Type B pancreatic cell (in vitro differentiated cells): ENCODE measurements at regions not wholly inside any gene's neighbourhood (a gene's known extent, or its start where the extent isn't known, plus 50 kb on each side); places are given as distances from the start of the nearest gene placed in this dataset.

Source experiments
- DNase-seq: peaks from one replicate; pipeline ENCODE4 v3.0.0; 2021; ENCODE audit warnings: mixed read lengths; ENCODE audit not compliant: unreplicated experiment; ENCODE audit errors: extremely low spot score
- H3K27ac Mint-ChIP-seq: 2 replicates; pipeline ENCODE4 v1.8.0; 2021; ENCODE audit warnings: mild to moderate bottlenecking, mixed read lengths
- H3K27me3 Mint-ChIP-seq: 2 replicates; pipeline ENCODE4 v1.8.0; 2021; ENCODE audit warnings: mixed read lengths
- H3K36me3 Mint-ChIP-seq: 2 replicates; pipeline ENCODE4 v1.8.0; 2021; ENCODE audit warnings: mixed read lengths
- H3K4me1 Mint-ChIP-seq: one replicate; pipeline ENCODE4 v1.8.0; 2021; ENCODE audit warnings: mixed read lengths; ENCODE audit not compliant: unreplicated experiment
- H3K4me3 Mint-ChIP-seq: 2 replicates; pipeline ENCODE4 v1.8.0; 2021; ENCODE audit warnings: mild to moderate bottlenecking, mixed read lengths
- H3K9me3 Mint-ChIP-seq: 2 replicates; pipeline ENCODE4 v1.8.0; 2021; ENCODE audit warnings: mixed read lengths
- TF ChIP-seq, protein P1 (sequence below): fragments of 200-600 bp; sonication (generic); conservative IDR thresholded peaks from 2 replicates; pipeline ENCODE4 v1.5.0; 2021; ENCODE audit warnings: antibody characterized with exemption, mild to moderate bottlenecking

DNA sequence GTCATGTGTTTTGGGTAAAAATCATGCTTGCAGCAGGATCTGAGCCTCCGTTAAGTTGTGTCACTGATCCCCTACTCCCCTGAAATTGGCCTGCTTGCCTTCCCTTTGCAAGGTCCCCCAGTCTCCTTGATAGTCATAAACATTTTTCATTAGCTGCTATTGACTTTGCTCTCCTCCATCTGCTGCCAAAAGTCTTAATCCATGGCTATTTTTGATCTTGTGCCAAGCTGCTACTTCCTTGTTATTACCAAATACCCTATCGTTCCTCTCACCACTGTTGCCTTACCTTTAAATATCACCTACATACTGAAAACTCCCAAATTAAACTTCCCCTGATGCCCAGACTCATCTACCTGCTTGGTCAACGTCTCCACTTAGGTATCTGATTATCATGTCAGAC lies 148.3 kb downstream of the PHLDA1 start:
- H3K4me1 Mint-ChIP-seq, result peaks cover 31% of the 10 kb centered on the region
- peaks cover 5% of the 10 kb centered on the region for H3K9me3 Mint-ChIP-seq
- no peaks in the 10 kb centered on the region for H3K27me3 Mint-ChIP-seq
- TF ChIP-seq, protein P1, sequence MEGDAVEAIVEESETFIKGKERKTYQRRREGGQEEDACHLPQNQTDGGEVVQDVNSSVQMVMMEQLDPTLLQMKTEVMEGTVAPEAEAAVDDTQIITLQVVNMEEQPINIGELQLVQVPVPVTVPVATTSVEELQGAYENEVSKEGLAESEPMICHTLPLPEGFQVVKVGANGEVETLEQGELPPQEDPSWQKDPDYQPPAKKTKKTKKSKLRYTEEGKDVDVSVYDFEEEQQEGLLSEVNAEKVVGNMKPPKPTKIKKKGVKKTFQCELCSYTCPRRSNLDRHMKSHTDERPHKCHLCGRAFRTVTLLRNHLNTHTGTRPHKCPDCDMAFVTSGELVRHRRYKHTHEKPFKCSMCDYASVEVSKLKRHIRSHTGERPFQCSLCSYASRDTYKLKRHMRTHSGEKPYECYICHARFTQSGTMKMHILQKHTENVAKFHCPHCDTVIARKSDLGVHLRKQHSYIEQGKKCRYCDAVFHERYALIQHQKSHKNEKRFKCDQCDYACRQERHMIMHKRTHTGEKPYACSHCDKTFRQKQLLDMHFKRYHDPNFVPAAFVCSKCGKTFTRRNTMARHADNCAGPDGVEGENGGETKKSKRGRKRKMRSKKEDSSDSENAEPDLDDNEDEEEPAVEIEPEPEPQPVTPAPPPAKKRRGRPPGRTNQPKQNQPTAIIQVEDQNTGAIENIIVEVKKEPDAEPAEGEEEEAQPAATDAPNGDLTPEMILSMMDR, result no peak
- H3K36me3 Mint-ChIP-seq, result no peaks in the 10 kb centered on the region
- DNase-seq, result no peak
- no peak overlapping the region for H3K27ac Mint-ChIP-seq
- no peak overlapping the region for H3K4me3 Mint-ChIP-seq

DNA sequence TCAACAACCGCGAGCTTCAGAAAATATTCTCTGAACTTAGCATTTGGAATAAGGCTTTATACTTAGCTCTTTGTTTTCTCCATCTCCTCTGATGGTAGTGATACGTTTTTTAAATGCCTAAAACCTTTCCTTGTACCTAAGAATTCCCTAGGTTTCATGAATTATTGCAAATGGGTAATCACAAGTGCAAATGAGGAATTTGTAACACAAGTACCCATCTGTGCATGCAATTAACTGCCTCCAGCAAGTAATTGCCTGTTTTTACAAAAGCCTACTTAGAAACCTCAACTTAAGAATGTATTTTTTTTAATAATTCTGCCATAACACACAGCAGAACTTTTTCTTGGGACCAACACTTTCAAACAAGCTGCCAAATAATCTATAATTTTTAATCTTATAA lies 149.2 kb downstream of the PHLDA1 start:
- Mint-ChIP-seq H3K27ac (no peak overlapping the region), H3K27me3 (no peaks in the 10 kb centered on the region), H3K4me1 (peaks cover 35% of the 10 kb centered on the region), H3K4me3 (no peak overlapping the region), H3K36me3 (no peaks in the 10 kb centered on the region), H3K9me3 (peaks cover 5% of the 10 kb centered on the region)
- TF ChIP-seq, protein P1, result no peak
- no peak for DNase-seq

DNA sequence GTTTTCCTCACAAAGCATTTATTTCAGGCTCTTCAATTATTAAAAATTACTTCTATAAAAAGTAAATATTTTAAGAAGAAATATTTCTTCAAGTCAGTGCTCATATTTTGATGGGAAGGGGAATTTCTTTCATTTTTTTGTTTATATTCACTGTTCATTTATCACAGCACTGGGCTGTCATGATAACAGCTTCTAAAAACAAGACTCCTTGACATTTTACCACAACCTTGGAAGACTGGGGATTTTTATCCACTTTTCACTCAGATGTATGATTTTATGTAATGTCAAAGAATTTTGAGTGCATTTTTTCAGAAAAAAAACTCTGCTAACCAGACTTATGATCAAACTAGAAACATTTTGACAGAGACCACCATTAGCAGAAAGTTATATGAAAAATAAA lies 149.7 kb downstream of the PHLDA1 start:
- peaks cover 5% of the 10 kb centered on the region for H3K9me3 Mint-ChIP-seq
- no peaks in the 10 kb centered on the region for H3K36me3 Mint-ChIP-seq
- H3K27me3 Mint-ChIP-seq, result no peaks in the 10 kb centered on the region
- H3K27ac Mint-ChIP-seq, result peak overlapping the region; percentile 63
- no peak overlapping the region for H3K4me3 Mint-ChIP-seq
- no peak for DNase-seq
- peaks cover 38% of the 10 kb centered on the region for H3K4me1 Mint-ChIP-seq
- TF ChIP-seq, protein P1, result no peak

DNA sequence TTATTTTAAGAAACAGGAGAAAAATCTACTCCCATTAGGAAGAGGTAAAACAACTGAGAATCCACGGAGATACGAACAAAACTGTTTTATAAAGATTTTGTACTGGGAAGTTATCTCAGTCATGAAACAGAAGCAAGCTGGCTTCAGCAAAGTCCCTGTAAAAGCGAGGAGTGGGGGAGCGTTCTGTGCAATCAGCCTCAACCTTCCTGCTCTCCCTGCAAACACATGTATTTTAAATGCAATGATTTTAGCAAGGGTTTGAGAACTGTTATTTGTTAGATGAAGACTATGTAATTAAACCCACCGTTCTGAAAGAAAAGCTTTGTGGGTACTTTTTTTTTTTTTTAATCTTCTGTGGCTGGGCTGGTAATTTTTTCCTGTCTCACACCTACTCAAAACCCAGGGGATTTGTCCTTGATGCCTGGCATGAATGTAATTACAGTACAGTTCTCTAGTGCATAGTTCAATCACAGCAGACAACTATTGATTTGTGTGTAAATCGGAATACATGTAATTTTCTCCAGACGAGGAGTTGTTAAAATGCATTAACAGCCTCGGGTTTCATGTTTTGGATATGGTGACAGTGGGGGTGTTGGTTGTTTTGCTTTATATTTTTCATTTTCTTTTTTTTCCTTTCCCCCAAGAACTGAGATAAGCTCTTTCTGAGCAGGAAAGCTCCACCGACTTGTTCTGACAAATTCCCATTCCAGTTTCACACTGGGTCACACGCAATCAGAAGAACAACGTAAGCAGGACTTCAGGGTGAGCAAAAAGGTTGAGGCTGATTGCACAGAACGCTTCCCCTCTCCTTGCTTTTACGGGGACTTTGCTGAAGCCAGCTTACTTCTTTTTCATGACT lies 153.6 kb downstream of the PHLDA1 start:
- TF ChIP-seq, protein P1, result no peak
- peak overlapping the region; percentile 50 for H3K4me3 Mint-ChIP-seq
- H3K4me1 Mint-ChIP-seq, result peaks cover 23% of the 10 kb centered on the region
- no peaks in the 10 kb centered on the region for H3K27me3 Mint-ChIP-seq
- H3K36me3 Mint-ChIP-seq, result peaks cover under 1% of the 10 kb centered on the region
- peaks cover 2% of the 10 kb centered on the region for H3K9me3 Mint-ChIP-seq
- H3K27ac Mint-ChIP-seq, result peak overlapping the region; percentile 90
- no peak for DNase-seq

DNA sequence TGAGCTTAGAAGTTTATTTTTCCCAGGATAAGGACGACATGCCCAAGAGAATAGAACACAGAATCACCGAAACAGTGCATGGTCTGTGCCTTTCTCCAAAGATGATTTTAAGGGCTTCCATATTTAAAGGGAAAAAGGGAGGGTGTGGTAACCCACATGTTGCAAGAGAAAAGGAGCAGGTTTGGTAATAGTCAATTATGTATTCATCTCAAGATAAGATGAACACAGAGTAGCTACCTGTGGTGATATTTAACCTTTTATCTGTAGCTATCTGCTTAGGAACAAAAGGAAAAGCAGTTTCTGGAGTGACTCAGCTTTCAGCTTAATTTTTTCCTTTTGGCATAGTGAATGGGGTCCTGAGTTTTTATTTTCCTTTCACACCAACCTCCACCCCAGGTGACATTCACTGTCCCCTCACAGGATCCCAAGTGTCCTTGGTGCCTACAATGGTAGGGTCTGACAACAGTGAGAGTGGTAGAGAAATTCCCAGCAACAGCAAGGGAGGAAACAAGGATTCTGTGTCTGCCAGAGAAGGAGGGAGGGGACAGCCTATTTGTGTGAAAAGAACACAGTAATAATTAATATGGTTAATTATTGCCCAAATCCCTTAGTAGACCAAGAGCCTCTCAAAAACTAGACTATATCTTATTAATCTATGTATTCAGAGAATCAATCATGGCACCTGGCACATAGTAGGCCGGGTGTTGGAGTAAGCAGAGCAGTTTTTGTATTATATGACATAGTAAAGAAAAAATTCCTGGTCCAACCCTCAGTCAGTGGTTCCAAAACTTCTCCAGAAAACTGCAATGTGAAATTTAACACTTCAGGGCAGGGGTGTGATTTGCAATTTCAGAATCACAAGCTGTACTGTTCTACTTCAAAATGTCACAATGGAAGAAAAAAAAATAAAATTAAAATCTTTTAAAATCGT lies 154.5 kb downstream of the PHLDA1 start:
- Mint-ChIP-seq H3K4me3 (peak overlapping the region; percentile 65), H3K27me3 (no peaks in the 10 kb centered on the region), H3K4me1 (peaks cover 23% of the 10 kb centered on the region), H3K9me3 (peaks cover 9% of the 10 kb centered on the region), H3K27ac (peak overlapping the region; percentile 90), H3K36me3 (peaks cover 3% of the 10 kb centered on the region)
- TF ChIP-seq, protein P1, result no peak
- DNase-seq, result no peak
